H54 (cell line): ENCODE measurements at regions not wholly inside any gene's neighbourhood (a gene's known extent, or its start where the extent isn't known, plus 50 kb on each side); places are given as distances from the start of the nearest gene placed in this dataset.
"Not testable (repeated sequence)": the region's sequence is repeated elsewhere in the genome, so short reads cannot be mapped to it uniquely, and the experiment has no call there.

ENCODE experiments used
- DNase-seq: peaks from one replicate; pipeline ENCODE4 v3.0.0; 2011; ENCODE audit warnings: low spot score, mixed read lengths; ENCODE audit not compliant: insufficient read length
- FAIRE-seq: peaks from 3 replicates; lab custom pipeline; 2011; peaks lifted over from hg19 to GRCh38; lab: Jason Lieb, UNC
- POLR2A ChIP-seq: IDR thresholded peaks from 2 replicates; pipeline ENCODE4 v1.6.1; 2011; ENCODE audit warnings: low read depth, mild to moderate bottlenecking, low read length

DNA sequence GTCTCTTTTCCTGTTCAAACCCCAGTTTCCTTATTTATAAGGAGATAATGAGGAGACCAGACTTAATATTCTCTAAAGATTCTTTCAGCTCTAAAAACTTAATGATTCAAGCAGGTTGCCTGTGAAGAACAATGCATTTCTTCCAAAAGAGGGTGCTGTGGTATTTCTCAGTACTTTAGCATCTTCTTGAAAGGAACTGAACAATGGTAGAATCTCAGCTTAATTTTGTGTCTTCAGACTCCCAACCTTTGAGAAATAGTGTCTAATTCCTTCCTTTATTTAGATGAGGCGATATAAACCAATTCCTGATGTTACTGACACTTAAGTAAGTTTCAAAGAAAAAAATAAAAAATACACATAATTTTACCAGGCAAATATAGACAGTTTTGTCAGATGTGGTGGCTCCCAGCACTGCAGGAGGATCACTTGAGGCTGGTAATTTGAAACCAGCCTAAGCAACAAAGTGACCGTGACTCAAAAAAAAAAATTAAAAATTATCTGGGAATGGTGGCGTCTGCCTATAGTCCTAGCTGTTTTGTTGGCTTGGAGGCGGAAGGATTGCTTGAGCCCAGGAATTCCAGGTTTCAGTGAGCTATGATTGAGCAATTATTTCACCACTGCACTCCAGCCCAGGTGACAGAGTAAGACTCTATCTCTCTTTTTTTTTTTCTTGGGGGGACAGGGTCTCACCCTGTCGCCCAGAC is 76.9 kb upstream of the PSMA6 start:
- no peak for DNase-seq
- FAIRE-seq: no peak
- no peak for TF ChIP-seq POLR2A

DNA sequence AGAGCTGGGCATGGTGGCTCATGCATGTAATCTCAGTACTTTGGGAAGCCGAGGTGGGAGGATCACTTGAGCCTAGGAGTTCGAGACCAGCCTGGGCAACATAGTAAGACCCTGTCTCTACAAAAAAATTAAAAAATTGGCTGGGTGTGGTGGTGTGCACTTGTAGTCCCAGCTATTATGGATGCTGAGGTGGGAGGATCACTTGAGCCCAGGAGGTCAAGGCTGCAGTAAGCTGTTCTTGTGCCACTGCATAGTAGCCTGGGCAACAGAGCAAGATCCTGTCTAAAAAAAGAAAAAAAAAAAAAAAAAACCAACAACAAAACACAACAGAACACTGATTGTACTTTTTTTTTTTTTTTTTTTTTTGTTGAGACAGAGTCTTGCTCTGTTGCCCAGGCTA is 74.0 kb upstream of the PSMA6 start:
- DNase-seq, FAIRE-seq: not testable (repeated sequence)

DNA sequence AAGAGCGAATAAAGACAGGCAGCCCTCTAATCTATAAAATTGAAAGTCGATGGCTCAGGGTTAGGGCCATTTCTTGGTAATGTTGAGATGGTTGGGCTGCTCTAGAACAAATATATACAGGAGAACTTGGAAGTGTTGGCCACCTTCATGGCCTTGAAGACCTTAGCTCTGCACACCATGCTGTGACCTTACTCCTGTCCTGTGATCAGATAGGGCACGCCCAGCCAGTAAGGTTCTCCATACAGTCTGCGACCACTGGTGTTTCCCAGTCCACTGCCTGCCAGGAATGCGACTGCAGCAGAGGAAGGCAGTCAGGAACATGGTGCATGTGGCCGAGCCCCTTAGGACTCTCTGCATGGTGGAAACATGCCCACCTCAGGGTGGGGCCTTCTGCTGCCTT is 73.2 kb upstream of the PSMA6 start:
- FAIRE-seq (no peak), DNase-seq (no peak)
- no peak for TF ChIP-seq POLR2A

DNA sequence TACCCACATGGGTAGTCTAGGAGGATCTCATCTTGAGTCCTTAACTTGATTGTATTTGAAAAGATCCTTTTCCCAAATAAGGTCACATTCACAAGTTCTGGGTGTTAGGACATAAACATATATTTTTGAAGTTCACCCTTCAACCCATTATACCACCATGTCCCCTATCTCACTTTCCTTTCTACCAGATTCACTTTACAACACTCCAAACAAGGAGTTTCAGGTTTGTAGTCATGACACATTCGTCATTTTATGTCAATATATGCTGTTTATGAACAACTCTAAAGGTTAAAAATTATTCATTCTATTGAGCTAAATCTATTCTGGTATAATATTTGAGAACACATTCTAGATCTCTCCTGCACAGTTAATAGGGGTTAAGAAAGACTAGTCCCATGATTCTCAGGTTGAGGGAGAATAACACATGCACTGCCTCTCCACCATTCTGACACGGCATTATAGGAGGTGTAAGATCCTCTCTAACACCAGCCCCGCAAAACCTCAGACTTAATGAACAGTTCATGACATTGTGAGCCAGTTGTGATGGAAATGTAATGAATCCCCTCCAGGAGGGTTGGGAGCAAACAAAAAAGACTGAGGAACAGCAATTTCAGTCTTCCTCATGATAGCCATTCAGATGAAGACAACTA is 72.0 kb upstream of the PSMA6 start:
- TF ChIP-seq POLR2A: no peak
- FAIRE-seq (no peak), DNase-seq (no peak)

DNA sequence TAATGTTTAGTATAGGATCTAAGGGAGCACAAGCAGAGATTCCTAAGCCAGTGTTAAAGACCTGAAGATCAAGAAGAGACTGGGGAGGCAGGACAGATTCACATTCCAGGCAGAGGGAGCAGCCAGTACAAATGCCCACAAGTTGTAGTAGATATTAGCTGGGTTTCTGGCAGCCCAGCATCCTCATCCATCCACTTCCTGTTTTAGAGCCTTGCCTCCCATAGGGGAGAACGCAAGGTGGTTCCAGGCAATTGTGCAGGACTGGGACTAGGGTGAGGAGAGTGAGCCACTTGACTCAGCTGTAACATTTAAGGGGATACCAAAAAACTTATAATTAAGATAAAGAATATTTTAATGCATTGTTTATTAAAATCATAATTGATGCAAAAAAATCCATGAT is 71.3 kb upstream of the PSMA6 start:
- DNase-seq: no peak
- no peak for TF ChIP-seq POLR2A
- FAIRE-seq: no peak

DNA sequence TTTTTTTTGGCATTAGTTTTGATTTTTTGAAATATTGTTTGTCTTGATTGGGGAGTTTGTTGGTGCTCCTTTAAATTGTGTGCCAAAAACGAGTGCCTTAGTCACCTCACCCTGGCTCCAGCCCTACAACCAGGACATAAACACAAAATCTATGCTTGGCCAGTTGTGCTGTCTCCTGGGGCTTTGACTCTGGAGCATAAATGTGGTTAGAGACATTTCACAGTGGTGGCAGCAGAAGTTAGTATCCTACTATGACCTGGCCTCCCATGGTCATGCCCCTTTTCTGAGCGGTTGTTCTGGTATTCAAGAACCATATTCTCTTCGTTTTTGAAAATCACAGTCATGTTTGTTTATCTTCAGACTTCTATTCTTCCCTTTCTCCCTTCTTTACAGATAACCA is 70.7 kb upstream of the PSMA6 start:
- TF ChIP-seq POLR2A: no peak
- DNase-seq: no peak
- FAIRE-seq: no peak

DNA sequence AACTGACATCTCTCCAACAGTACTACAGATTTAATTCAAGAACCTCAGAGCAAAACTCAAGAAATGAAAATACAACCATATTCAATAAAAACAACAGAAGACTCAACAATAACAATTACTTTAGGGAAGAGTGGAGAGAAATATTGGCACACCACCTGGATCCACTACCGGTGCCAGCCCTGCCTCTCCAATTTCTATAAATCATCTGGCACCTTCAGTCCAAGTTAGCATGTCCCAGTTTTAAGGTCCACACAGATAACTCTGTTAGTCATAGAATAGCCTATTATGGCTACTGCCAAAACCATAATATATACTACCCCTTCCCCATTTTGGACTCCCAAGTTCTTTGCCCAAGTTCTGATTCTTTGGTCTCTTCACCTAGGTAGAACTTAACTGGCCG is 69.9 kb upstream of the PSMA6 start:
- DNase-seq (no peak), FAIRE-seq (no peak)
- TF ChIP-seq POLR2A: no peak

DNA sequence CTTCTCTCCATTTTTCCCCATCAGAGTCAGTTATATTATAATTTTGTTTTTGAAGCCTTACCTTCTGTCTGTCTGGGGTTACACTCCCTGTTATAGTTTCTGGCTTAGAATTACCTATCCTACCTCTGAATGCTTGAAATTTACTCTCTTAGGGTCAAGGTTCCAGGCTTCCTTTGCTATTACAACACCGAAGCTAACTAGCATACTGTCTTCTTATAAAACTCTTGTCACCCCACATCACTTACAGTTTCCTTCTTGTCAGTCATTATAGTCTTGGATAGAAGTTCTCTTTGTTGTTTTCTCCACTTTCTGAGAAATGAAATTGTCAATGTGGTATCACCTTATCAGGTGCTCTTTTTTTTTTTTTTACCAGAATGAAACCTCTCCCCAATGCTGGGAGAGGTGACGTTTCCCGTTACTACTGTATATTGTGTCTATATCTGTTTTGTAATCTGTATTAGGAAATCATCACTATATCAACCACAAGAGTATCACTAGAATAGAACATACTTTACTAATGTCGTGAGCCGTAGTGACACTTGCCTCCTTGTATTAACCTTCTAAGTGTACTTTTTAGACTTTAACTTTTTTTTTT is 69.2 kb upstream of the PSMA6 start:
- FAIRE-seq (no peak), DNase-seq (no peak)
- no peak for TF ChIP-seq POLR2A

DNA sequence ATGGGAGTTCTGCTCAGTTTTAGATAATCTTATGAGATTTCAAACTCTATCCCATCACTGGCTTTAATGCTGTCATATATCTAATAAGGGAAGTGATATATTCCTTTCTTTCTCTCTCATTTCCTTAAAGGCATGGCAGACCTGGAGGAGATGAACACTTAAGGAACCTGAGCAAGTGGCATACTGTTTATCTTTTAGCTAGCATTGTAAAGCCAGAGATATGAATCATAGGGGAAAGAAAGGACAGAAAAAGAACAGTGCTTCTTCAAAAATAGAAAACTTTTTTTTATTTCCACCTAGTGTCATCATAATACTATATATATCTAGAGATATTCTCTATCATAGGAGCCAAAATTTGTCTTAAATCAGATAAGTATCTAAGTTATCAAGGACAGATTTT is 68.3 kb upstream of the PSMA6 start:
- DNase-seq (no peak), FAIRE-seq (no peak)
- no peak for TF ChIP-seq POLR2A

DNA sequence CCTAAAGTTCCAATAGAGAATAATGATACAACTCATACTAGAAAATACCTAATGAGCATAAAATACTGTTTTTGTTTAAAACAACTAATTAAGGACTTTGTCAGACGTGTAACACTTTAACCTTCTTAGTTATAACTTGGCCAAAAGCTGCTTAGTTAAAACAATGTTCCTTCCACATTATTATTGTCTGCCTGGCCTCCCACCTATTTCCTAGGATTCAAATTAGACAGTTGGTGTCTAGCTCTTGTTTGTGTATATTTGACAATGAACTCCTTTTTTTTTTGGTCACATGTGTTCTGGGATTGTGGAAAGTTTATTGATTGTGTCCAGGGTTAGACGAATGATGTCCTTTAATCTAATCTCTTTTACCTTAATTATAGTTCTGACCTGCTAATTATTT is 67.6 kb upstream of the PSMA6 start:
- FAIRE-seq: no peak
- TF ChIP-seq POLR2A: no peak
- DNase-seq: no peak

DNA sequence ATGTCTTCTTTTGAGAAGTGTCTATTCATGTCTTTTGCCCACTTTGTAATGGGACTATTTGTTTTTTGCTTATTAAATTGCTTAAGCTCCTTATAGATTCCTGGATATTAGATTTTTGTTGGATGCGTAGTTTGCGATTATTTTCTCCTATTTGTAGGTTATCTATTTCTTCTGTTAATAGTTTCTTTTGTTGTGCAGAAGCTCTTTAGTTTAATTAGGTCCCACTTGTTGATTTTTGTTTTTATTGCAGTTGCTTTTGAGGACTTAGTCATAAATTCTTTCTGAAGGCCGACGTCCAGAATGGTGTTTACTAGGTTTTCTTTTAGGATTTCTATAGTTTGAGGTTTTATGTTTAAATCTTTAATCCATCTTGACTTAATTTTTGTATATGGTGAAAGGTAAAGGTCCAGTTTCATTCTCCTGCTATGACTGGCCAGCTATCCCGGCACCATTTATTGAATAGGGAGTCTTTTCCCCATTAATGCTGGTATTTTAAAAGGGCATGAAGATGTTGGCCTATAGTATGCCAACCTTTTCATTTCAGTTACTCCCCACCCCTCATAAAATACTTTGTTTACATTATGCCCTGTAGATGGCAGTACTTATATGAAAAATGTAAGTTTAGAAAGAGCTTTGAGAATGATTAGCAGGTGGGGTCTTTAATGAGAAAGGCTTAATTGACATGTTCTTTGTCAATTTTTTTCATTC is 62.9 kb upstream of the PSMA6 start:
- FAIRE-seq: no peak
- no peak for DNase-seq
- no peak for TF ChIP-seq POLR2A

DNA sequence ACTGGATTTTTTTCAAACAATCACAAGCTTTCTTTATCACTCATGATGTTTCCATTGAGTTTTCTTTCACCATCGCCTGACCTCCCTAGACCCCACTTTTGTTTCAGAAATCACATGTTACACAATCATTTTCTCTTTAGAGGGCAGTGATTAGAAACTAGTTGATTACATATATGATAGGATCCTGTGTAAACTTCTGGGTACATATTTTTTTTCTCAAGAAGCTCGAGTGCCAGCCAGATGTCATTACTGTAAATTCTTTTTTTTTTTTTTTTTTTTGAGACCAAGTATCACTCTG is 62.4 kb upstream of the PSMA6 start:
- FAIRE-seq (no peak), DNase-seq (no peak)
- no peak for TF ChIP-seq POLR2A

DNA sequence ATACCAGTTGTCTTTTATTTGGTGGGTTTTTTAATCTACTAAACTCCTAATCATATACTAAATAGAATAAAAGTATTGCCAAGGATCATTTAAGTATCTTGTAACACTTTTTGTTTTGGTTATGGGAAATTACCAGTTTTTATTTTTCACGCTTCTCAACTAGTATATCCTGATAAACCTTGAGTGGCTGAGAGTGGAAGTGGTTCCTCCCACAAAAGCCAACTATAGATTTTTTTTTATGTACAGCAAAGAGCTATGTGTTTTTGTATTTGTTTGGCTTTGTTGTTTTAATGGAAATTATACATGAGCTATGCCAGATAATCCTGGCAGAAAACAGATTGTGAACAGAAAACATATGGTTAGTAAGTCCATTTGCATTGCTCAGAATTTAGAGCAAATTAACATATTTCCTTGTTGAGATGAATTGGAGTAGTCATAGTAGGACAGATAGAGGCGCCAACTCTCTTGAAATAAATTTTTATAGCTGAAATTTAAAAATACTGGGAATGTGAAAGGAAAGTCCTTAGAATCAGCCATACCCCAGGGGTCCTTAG is 60.9 kb upstream of the PSMA6 start:
- no peak for FAIRE-seq
- TF ChIP-seq POLR2A: no peak
- no peak for DNase-seq
